Neural cell (in vitro differentiated cells): ENCODE measurements at regions not wholly inside any gene's neighbourhood (a gene's known extent, or its start where the extent isn't known, plus 50 kb on each side); places are given as distances from the start of the nearest gene placed in this dataset.

ENCODE experiments used
- CTCF ChIP-seq: fragments of 450-650 bp; IDR thresholded peaks from 2 replicates; pipeline ENCODE4 v1.5.1; 2014; ENCODE audit warnings: antibody characterized with exemption, mild to moderate bottlenecking, moderate library complexity; ENCODE audit not compliant: poor library complexity, severe bottlenecking
- EP300 ChIP-seq: fragments of 450-650 bp; conservative IDR thresholded peaks from 2 replicates; pipeline ENCODE4 v1.6.1; 2014; ENCODE audit warnings: antibody characterized with exemption, mild to moderate bottlenecking, moderate library complexity; ENCODE audit not compliant: poor library complexity, severe bottlenecking
- EZH2 ChIP-seq: fragments of 200-600, 300-800 bp; shearing (Covaris generic), sonication (generic); IDR thresholded peaks from 2 replicates; pipeline ENCODE4 v1.6.1; 2014; ENCODE audit warnings: antibody characterized with exemption, low read length, borderline replicate concordance, mild to moderate bottlenecking; ENCODE audit not compliant: insufficient read depth, poor library complexity, severe bottlenecking
- REST ChIP-seq: IDR thresholded peaks from 2 replicates; pipeline ENCODE4 v1.6.1; 2012; ENCODE audit warnings: borderline replicate concordance
- SMC3 ChIP-seq: fragments of 450-650 bp; conservative IDR thresholded peaks from 2 replicates; pipeline ENCODE4 v1.6.1; 2014; ENCODE audit warnings: antibody characterized with exemption, mild to moderate bottlenecking, moderate library complexity; ENCODE audit not compliant: poor library complexity
- TAF1 ChIP-seq: IDR thresholded peaks from 2 replicates; pipeline ENCODE4 v1.6.1; 2012; ENCODE audit warnings: low read depth

- no peak for TF ChIP-seq EZH2
- no peak for TF ChIP-seq CTCF
- TF ChIP-seq SMC3, result no peak
- TF ChIP-seq TAF1, result no peak
- TF ChIP-seq EP300, result no peak
- no peak for TF ChIP-seq REST
These were observed 318.4 kb upstream of the MAF start for GRCh38 chr16:79918916-79919315.
